A673 (cell line): ENCODE measurements at regions not wholly inside any gene's neighbourhood (a gene's known extent, or its start where the extent isn't known, plus 50 kb on each side); places are given as distances from the start of the nearest gene placed in this dataset.

ENCODE experiments used
- BruUV-seq: library from RNA; stranded (reverse); fragments of 400-500 nt; replicated peaks from 2 replicates; lab custom pipeline; 2021; lab: Mats Ljungman, UMichigan
- CTCF ChIA-PET: fragments of 300-600 bp; sonication (Branson Sonifier 250); formaldehyde crosslinking; loops from one replicate; lab custom pipeline; 2022; ENCODE audit warnings: antibody characterized with exemption; lab: Charles Lee
- POLR2A ChIA-PET: fragments of 300-600 bp; sonication (Branson Sonifier 250); formaldehyde crosslinking; loops from one replicate; lab custom pipeline; 2022; ENCODE audit warnings: antibody characterized with exemption; ENCODE audit not compliant: low non-redundant PET; lab: Charles Lee
- DNase-seq: peaks from one replicate; pipeline ENCODE4 v3.0.0-alpha.2; 2015; ENCODE audit warnings: low spot score
- H3K27ac ChIP-seq: fragments of 200-600 bp; sonication (generic); 2 replicates; pipeline ENCODE4 v1.5.1; 2016; ENCODE audit warnings: mixed run types, low read depth, mild to moderate bottlenecking, mixed read lengths, antibody characterized with exemption, low read length; ENCODE audit not compliant: poor library complexity, severe bottlenecking
- H3K27me3 ChIP-seq: fragments of 200-600 bp; sonication (generic); replicated peaks from 2 replicates; pipeline ENCODE4 v1.6.1; 2017; ENCODE audit warnings: mixed run types, low read depth, mild to moderate bottlenecking, mixed read lengths, antibody characterized with exemption, low read length; ENCODE audit not compliant: insufficient read depth, poor library complexity
- H3K36me3 ChIP-seq: fragments of 200-600 bp; sonication (generic); 2 replicates; pipeline ENCODE4 v1.6.1; 2016; ENCODE audit warnings: mixed run types, mild to moderate bottlenecking, mixed read lengths, antibody characterized with exemption, low read length; ENCODE audit not compliant: insufficient read depth, poor library complexity, severe bottlenecking
- H3K4me1 ChIP-seq: fragments of 200-600 bp; sonication (generic); 2 replicates; pipeline ENCODE4 v1.6.1; 2017; ENCODE audit warnings: mixed run types, mild to moderate bottlenecking, mixed read lengths, antibody characterized with exemption, low read length; ENCODE audit not compliant: insufficient read depth, poor library complexity, severe bottlenecking
- H3K4me3 ChIP-seq: fragments of 200-600 bp; sonication (generic); 2 replicates; pipeline ENCODE4 v1.5.1; 2016; ENCODE audit warnings: low read depth, mixed run types, mild to moderate bottlenecking, mixed read lengths, low read length; ENCODE audit not compliant: poor library complexity, severe bottlenecking
- H3K9me3 ChIP-seq: fragments of 200-600 bp; sonication (generic); 2 replicates; pipeline ENCODE4 v1.6.1; 2016; ENCODE audit warnings: mixed run types, low read depth, mild to moderate bottlenecking, mixed read lengths, antibody characterized with exemption, low read length; ENCODE audit not compliant: poor library complexity, severe bottlenecking
- EZH2 ChIP-seq: fragments of 200-600 bp; sonication (generic); IDR thresholded peaks from 2 replicates; pipeline ENCODE4 v1.6.1; 2017; ENCODE audit warnings: borderline replicate concordance, low read depth, mild to moderate bottlenecking, mixed read lengths, antibody characterized with exemption, low read length; ENCODE audit not compliant: poor library complexity, severe bottlenecking
- intact Hi-C: fragments of 100-400 bp; cut with micrococcal nuclease; formaldehyde crosslinking; loops from one replicate; pipeline ENCODE4 v1.10.0; 2022; ENCODE audit not compliant: unreplicated experiment
- TF ChIP-seq, protein P1 (sequence below): fragments of 300-800, 200-600 bp; sonication (generic); conservative IDR thresholded peaks from 2 replicates; pipeline ENCODE4 v1.5.1; 2017; ENCODE audit warnings: low read depth, mild to moderate bottlenecking, antibody characterized with exemption, low read length, moderate library complexity, mixed read lengths

DNA sequence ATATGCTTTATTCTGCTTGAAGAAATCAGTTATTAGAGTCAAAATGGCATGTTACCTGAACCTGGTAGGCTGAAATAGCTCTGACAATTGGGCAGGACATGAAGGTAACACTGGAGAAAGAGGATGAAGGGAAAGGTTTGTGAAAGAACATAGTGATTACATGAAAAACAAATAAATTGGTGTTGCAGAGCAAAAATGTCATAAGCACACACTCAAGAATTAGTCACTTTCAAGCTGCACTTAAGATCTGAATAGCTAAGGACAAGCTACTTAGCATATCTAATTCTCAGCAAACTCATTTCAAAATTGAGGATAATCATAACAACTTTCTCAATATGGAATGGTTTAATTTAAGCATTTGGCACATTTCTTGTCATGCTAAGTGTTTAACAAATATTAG is 1398.0 kb upstream of the FLRT2 start:
- Histone ChIP-seq H3K36me3 (no peaks in the 10 kb centered on the region), H3K4me3 (no peak overlapping the region), H3K9me3 (no peaks in the 10 kb centered on the region), H3K27me3 (no peaks in the 10 kb centered on the region), H3K27ac (no peak overlapping the region), H3K4me1 (no peaks in the 10 kb centered on the region)
- CTCF ChIA-PET, result no interaction called here
- intact Hi-C loops, result no loop called here
- POLR2A ChIA-PET, result no interaction called here
- TF ChIP-seq, protein P1, sequence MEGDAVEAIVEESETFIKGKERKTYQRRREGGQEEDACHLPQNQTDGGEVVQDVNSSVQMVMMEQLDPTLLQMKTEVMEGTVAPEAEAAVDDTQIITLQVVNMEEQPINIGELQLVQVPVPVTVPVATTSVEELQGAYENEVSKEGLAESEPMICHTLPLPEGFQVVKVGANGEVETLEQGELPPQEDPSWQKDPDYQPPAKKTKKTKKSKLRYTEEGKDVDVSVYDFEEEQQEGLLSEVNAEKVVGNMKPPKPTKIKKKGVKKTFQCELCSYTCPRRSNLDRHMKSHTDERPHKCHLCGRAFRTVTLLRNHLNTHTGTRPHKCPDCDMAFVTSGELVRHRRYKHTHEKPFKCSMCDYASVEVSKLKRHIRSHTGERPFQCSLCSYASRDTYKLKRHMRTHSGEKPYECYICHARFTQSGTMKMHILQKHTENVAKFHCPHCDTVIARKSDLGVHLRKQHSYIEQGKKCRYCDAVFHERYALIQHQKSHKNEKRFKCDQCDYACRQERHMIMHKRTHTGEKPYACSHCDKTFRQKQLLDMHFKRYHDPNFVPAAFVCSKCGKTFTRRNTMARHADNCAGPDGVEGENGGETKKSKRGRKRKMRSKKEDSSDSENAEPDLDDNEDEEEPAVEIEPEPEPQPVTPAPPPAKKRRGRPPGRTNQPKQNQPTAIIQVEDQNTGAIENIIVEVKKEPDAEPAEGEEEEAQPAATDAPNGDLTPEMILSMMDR, result no peak
- TF ChIP-seq EZH2, result no peak
- BruUV-seq, result no TSS peak
- no peak for DNase-seq

- CTCF ChIA-PET, result no interaction called here
Measured at GRCh38 chr14:84144166-84144565, 1385.8 kb upstream of the FLRT2 start.

DNA sequence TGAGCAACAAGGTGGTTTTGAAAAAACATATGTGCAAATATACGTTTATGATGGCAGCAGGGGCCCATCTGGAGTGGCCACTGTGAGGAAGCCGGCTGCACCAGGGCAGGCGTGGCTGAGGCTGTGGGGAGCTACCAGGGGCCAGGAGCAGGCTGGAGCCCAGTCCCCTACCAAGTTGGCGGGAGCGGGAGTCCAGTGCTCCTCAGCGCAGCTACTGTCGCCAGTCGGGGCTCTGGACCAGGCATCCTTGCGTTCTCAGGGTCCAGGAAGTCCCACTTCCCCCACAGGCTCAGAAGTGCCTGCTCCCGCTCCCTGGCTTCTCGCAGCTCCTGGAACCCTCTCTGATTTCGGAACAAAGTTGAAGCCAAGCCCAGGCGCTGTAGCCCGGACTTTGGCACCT is 1377.5 kb upstream of the FLRT2 start:
- DNase-seq, result no peak
- POLR2A ChIA-PET, result no interaction called here
- H3K4me3 ChIP-seq, result no peak overlapping the region
- BruUV-seq, result no TSS peak
- TF ChIP-seq EZH2, result no peak
- TF ChIP-seq, protein P1, result no peak
- H3K9me3 ChIP-seq, result no peaks in the 10 kb centered on the region
- no peaks in the 10 kb centered on the region for H3K36me3 ChIP-seq
- H3K27me3 ChIP-seq, result no peaks in the 10 kb centered on the region
- CTCF ChIA-PET, result no interaction called here
- intact Hi-C loops, result no loop called here
- no peaks in the 10 kb centered on the region for H3K4me1 ChIP-seq
- H3K27ac ChIP-seq, result no peak overlapping the region

More at GRCh38 chr14:84144166-84144565, 1385.8 kb upstream of the FLRT2 start:
- H3K27me3 ChIP-seq, result no peaks in the 10 kb centered on the region
- DNase-seq, result no peak
- TF ChIP-seq EZH2, result no peak
- TF ChIP-seq, protein P1, result no peak
- H3K4me1 ChIP-seq, result no peaks in the 10 kb centered on the region
- no peak overlapping the region for H3K27ac ChIP-seq
- no peak overlapping the region for H3K4me3 ChIP-seq
- intact Hi-C loops, result no loop called here
- no peaks in the 10 kb centered on the region for H3K9me3 ChIP-seq
- no TSS peak for BruUV-seq
- POLR2A ChIA-PET, result no interaction called here
- no peaks in the 10 kb centered on the region for H3K36me3 ChIP-seq
